ENCODE measurements at regions not wholly inside any gene's neighbourhood (a gene's known extent, or its start where the extent isn't known, plus 50 kb on each side); places are given as distances from the start of the nearest gene placed in this dataset.

DNA sequence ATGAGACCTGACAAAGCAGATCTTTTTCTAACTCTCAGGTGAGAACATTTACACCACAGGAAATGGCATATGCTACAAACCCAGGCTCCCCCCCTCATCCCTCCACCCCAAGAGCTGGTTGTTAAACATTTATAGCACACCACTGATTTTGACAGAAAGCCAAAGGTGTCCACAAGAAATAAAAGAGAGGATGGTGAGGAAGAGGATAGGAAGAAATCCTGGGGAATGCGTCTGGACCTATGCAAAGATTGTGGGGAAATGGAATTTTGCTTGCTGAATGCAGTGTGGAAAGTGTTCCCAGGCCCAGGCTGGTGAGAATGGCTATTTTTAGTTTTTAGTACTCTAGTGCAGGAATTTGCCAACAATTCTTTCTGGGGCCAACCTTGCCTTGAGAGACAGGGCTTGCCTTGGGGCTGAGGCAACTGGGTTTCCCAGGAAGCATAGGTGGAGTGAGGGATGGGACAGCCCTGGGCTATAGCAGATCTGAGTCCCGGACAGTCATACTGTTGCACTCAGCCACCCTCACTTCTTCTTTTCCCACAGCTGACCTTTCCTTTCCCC lies 163.9 kb downstream of the ADAMTS15 start:
- no peak for TF ChIP-seq EP300 (IDR thresholded peaks at IDR 0.05)
- TF ChIP-seq, protein P1, sequence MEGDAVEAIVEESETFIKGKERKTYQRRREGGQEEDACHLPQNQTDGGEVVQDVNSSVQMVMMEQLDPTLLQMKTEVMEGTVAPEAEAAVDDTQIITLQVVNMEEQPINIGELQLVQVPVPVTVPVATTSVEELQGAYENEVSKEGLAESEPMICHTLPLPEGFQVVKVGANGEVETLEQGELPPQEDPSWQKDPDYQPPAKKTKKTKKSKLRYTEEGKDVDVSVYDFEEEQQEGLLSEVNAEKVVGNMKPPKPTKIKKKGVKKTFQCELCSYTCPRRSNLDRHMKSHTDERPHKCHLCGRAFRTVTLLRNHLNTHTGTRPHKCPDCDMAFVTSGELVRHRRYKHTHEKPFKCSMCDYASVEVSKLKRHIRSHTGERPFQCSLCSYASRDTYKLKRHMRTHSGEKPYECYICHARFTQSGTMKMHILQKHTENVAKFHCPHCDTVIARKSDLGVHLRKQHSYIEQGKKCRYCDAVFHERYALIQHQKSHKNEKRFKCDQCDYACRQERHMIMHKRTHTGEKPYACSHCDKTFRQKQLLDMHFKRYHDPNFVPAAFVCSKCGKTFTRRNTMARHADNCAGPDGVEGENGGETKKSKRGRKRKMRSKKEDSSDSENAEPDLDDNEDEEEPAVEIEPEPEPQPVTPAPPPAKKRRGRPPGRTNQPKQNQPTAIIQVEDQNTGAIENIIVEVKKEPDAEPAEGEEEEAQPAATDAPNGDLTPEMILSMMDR (IDR thresholded peaks at IDR 0.05): no peak
- TF ChIP-seq POLR2A (IDR thresholded peaks at IDR 0.05): no peak
